ENCODE measurements at regions not wholly inside any gene's neighbourhood (a gene's known extent, or its start where the extent isn't known, plus 50 kb on each side); places are given as distances from the start of the nearest gene placed in this dataset.

DNA sequence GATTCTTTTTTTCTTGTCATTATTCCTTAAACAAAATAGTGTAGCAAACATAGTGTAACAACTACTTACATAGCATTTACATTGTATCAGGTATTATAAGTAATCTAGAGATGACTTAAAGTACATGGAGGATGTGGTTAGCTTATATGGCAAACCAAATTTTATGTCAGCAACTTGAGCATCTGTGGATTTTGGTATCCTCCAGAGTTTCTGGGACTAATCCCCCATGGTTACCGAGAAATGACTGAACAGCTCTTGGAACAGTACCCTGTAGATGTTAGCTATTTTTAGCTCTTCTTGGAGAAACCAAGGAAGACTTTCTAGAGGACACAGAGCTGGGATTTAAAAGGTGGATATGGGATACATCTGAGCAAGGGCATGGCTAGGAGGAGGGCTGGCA lies 157.6 kb upstream of the KLF4 start:
- Histone ChIP-seq H3K79me2 (ENCODE audit: insufficient read depth, low read length) (no peaks in the 10 kb centered on the region), H2AFZ (ENCODE audit: low read length) (no peak overlapping the region), H3K27me3 (ENCODE audit: control insufficient read depth in 1 of 2, insufficient read depth in 2 of 2, low read length in 2 of 2) (peaks cover 0 to 8% of the 10 kb centered on the region in 2 experiments; a peak in 1 of 5 replicates), H3K27ac (ENCODE audit: extremely low read length, insufficient read depth, low read length) (no peak overlapping the region), H3K9me3 (ENCODE audit: low read length) (no peaks in the 10 kb centered on the region), H3K4me1 (ENCODE audit: insufficient read depth, low read length) (no peaks in the 10 kb centered on the region), H3K36me3 (replicated peaks in 1 of 2; ENCODE audit: control insufficient read depth in 1 of 2, insufficient read depth in 2 of 2, low read length in 2 of 2) (no peaks in the 10 kb centered on the region), H4K20me1 (ENCODE audit: insufficient read depth, low read length) (no peaks in the 10 kb centered on the region), H3K4me3 (replicated peaks in 1 of 3; ENCODE audit: insufficient read depth in 1 of 3, low read depth in 2 of 3, low read length in 3 of 3) (no peak overlapping the region), H3K9ac (ENCODE audit: insufficient read depth, low read depth, low read length) (no peak overlapping the region), H3K4me2 (ENCODE audit: low read depth, low read length) (no peak overlapping the region)
- WGBS (ENCODE audit: low lambda C conversion rate): 0% methylated on average over 1 of the region's 1 CpG
- CTCF ChIA-PET (ENCODE audit: low intra/inter-chr PET ratio, low total read pairs): no interaction called here
- intact Hi-C loops (cut with micrococcal nuclease; ENCODE audit: unreplicated experiment): no loop called here
- BruUV-seq (replicated peaks): no TSS peak
- in situ Hi-C loops (cut with HindIII; ENCODE audit: extremely low pct_ligation_motif_present, low pct_unique_long_range_greater_than_20kb): no loop called here
- FAIRE-seq (no peak), ATAC-seq (no peak), DNase-seq (ENCODE audit: low spot score) (no peak)
- TF ChIP-seq ZNF510 (CRISPR knock-in tag; IDR thresholded peaks at IDR 0.05; ENCODE audit: low read depth): no peak
- TF ChIP-seq RARG (CRISPR knock-in tag; IDR thresholded peaks at IDR 0.05; ENCODE audit: low read depth): no peak
- TF ChIP-seq ZBTB1 (CRISPR knock-in tag; IDR thresholded peaks at IDR 0.05; ENCODE audit: borderline replicate concordance): no peak
- TF ChIP-seq, protein P1, sequence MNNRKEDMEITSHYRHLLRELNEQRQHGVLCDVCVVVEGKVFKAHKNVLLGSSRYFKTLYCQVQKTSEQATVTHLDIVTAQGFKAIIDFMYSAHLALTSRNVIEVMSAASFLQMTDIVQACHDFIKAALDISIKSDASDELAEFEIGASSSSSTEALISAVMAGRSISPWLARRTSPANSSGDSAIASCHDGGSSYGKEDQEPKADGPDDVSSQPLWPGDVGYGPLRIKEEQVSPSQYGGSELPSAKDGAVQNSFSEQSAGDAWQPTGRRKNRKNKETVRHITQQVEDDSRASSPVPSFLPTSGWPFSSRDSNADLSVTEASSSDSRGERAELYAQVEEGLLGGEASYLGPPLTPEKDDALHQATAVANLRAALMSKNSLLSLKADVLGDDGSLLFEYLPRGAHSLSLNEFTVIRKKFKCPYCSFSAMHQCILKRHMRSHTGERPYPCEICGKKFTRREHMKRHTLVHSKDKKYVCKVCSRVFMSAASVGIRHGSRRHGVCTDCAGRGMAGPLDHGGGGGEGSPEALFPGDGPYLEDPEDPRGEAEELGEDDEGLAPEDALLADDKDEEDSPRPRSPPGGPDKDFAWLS (CRISPR knock-in tag; IDR thresholded peaks at IDR 0.05; ENCODE audit: borderline replicate concordance): no peak
- TF ChIP-seq ZNF562 (CRISPR knock-in tag; IDR thresholded peaks at IDR 0.05; ENCODE audit: borderline replicate concordance): no peak
- TF ChIP-seq, protein P2, sequence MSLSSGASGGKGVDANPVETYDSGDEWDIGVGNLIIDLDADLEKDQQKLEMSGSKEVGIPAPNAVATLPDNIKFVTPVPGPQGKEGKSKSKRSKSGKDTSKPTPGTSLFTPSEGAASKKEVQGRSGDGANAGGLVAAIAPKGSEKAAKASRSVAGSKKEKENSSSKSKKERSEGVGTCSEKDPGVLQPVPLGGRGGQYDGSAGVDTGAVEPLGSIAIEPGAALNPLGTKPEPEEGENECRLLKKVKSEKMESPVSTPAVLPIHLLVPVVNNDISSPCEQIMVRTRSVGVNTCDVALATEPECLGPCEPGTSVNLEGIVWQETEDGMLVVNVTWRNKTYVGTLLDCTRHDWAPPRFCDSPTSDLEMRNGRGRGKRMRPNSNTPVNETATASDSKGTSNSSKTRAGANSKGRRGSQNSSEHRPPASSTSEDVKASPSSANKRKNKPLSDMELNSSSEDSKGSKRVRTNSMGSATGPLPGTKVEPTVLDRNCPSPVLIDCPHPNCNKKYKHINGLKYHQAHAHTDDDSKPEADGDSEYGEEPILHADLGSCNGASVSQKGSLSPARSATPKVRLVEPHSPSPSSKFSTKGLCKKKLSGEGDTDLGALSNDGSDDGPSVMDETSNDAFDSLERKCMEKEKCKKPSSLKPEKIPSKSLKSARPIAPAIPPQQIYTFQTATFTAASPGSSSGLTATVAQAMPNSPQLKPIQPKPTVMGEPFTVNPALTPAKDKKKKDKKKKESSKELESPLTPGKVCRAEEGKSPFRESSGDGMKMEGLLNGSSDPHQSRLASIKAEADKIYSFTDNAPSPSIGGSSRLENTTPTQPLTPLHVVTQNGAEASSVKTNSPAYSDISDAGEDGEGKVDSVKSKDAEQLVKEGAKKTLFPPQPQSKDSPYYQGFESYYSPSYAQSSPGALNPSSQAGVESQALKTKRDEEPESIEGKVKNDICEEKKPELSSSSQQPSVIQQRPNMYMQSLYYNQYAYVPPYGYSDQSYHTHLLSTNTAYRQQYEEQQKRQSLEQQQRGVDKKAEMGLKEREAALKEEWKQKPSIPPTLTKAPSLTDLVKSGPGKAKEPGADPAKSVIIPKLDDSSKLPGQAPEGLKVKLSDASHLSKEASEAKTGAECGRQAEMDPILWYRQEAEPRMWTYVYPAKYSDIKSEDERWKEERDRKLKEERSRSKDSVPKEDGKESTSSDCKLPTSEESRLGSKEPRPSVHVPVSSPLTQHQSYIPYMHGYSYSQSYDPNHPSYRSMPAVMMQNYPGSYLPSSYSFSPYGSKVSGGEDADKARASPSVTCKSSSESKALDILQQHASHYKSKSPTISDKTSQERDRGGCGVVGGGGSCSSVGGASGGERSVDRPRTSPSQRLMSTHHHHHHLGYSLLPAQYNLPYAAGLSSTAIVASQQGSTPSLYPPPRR (CRISPR knock-in tag; IDR thresholded peaks at IDR 0.05; ENCODE audit: borderline replicate concordance): no peak
- TF ChIP-seq ELF4 (CRISPR knock-in tag; IDR thresholded peaks at IDR 0.05; ENCODE audit: borderline replicate concordance): no peak
- POLR2A ChIA-PET: no interaction called here

All from HepG2 (cell line).